H1 (cell line): ENCODE measurements at regions not wholly inside any gene's neighbourhood (a gene's known extent, or its start where the extent isn't known, plus 50 kb on each side); places are given as distances from the start of the nearest gene placed in this dataset.

ENCODE experiments used
- CTCF ChIA-PET: fragments of 300-600 bp; sonication (Branson Sonifier 250); formaldehyde crosslinking; loops from one replicate; lab custom pipeline; 2021; ENCODE audit not compliant: partially characterized antibody; lab: Charles Lee
- POLR2A ChIA-PET: fragments of 300-600 bp; sonication (Branson Sonifier 250); formaldehyde crosslinking; loops from one replicate; lab custom pipeline; 2021; ENCODE audit warnings: inconsistent platforms; ENCODE audit not compliant: partially characterized antibody; lab: Charles Lee
- DNase-seq, 2 experiments: peaks; one replicate each; pipeline versions ENCODE4 v3.0.0 to v3.0.0-alpha.2; 2010 to 2022; ENCODE audit warnings: low spot score in 2 of 2, low read depth in 1 of 2, mixed read lengths in 1 of 2
- FAIRE-seq: peaks from 2 replicates; lab custom pipeline; 2011; peaks lifted over from hg19 to GRCh38; lab: Jason Lieb, UNC
- H2AFZ ChIP-seq: 2 replicates; pipeline ENCODE4 v1.8.1; 2012; ENCODE audit warnings: low read length, inconsistent platforms
- H2AK5ac ChIP-seq: 2 replicates; pipeline ENCODE4 v1.6.1; 2013; ENCODE audit warnings: low read depth, low read length
- H2BK120ac ChIP-seq: replicated peaks from 2 replicates; pipeline ENCODE3; 2013; ENCODE audit warnings: low read depth, low read length, inconsistent platforms
- H2BK12ac ChIP-seq: 2 replicates; pipeline ENCODE4 v1.6.1; 2013; ENCODE audit warnings: low read depth, low read length
- H2BK15ac ChIP-seq: 2 replicates; pipeline ENCODE4 v1.6.1; 2013; ENCODE audit warnings: low read length
- H2BK20ac ChIP-seq: 2 replicates; pipeline ENCODE4 v1.6.1; 2013; ENCODE audit warnings: low read length
- H2BK5ac ChIP-seq: 2 replicates; pipeline ENCODE4 v1.6.1; 2013; ENCODE audit warnings: low read depth, low read length
- H3K14ac ChIP-seq: 2 replicates; pipeline ENCODE4 v1.6.1; 2013; ENCODE audit warnings: inconsistent platforms; ENCODE audit not compliant: insufficient read length
- H3K18ac ChIP-seq: 2 replicates; pipeline ENCODE4 v1.6.1; 2013; ENCODE audit warnings: low read length; ENCODE audit errors: extremely low read depth
- H3K23ac ChIP-seq: 2 replicates; pipeline ENCODE4 v1.6.1; 2013; ENCODE audit warnings: inconsistent platforms; ENCODE audit not compliant: insufficient read length
- H3K23me2 ChIP-seq: 2 replicates; pipeline ENCODE4 v1.6.1; 2013; ENCODE audit warnings: low read depth, low read length
- H3K27ac ChIP-seq: 2 replicates; pipeline ENCODE4 v1.6.1; 2011; ENCODE audit warnings: low read depth, low read length, inconsistent platforms
- H3K27me3 ChIP-seq, 4 experiments: replicated peaks in 1 of 4; 1 replicate in 1 of 4; 2 replicates in 3 of 4; pipeline versions ENCODE4 v1.6.1 to v1.8.1; 2011 to 2013; ENCODE audit warnings: low read length in 3 of 4, mild to moderate bottlenecking in 3 of 4, inconsistent platforms in 2 of 4, mixed read lengths in 2 of 4, moderate library complexity in 1 of 4; ENCODE audit not compliant: control insufficient read depth in 3 of 4, insufficient read depth in 3 of 4; ENCODE audit errors: extremely low read depth in 1 of 4
- H3K36me3 ChIP-seq, 4 experiments: 2 replicates each; pipeline versions ENCODE4 v1.6.1 to v1.8.1; 2011 to 2013; ENCODE audit warnings: mild to moderate bottlenecking in 4 of 4, low read length in 3 of 4, moderate library complexity in 2 of 4, control low read depth in 1 of 4, inconsistent platforms in 1 of 4; ENCODE audit not compliant: insufficient read depth in 4 of 4, control insufficient read depth in 2 of 4
- H3K4ac ChIP-seq: replicated peaks from 2 replicates; pipeline ENCODE3; 2013; ENCODE audit warnings: low read length, low read depth, mixed read lengths, inconsistent platforms; ENCODE audit not compliant: insufficient read length
- H3K4me1 ChIP-seq, 4 experiments: replicated peaks in 1 of 4; 1 replicate in 1 of 4; 2 replicates in 3 of 4; pipeline versions ENCODE4 v1.6.1 to v1.8.1; 2011 to 2013; ENCODE audit warnings: low read length in 3 of 4, inconsistent platforms in 2 of 4, mixed read lengths in 1 of 4; ENCODE audit not compliant: insufficient read depth in 4 of 4, control insufficient read depth in 3 of 4
- H3K4me2 ChIP-seq, 2 experiments: 2 replicates each; pipeline versions ENCODE4 v1.6.1 to v1.8.1; 2011 to 2013; ENCODE audit warnings: low read depth in 2 of 2, low read length in 2 of 2, control low read depth in 1 of 2, inconsistent platforms in 1 of 2, mild to moderate bottlenecking in 1 of 2; ENCODE audit not compliant: insufficient read depth in 1 of 2
- H3K4me3 ChIP-seq, 4 experiments: fragments of 200-600, 300-600 bp in 1 of 4; sonication (generic), shearing (Covaris generic), sonication (Bioruptor Twin) in 1 of 4; 2 replicates each; pipeline versions ENCODE4 v1.5.1 to v1.8.1; 2011 to 2016; ENCODE audit warnings: low read length in 4 of 4, low read depth in 3 of 4, control low read depth in 2 of 4, inconsistent platforms in 2 of 4, mild to moderate bottlenecking in 2 of 4, mixed read lengths in 1 of 4, moderate library complexity in 1 of 4; ENCODE audit not compliant: insufficient read depth in 2 of 4; ENCODE audit errors: extremely low read depth in 1 of 4
- H3K56ac ChIP-seq: replicated peaks from 2 replicates; pipeline ENCODE3; 2013; ENCODE audit warnings: low read depth, mild to moderate bottlenecking, mixed read lengths, low read length, inconsistent platforms; ENCODE audit not compliant: insufficient read length
- H3K79me1 ChIP-seq: 2 replicates; pipeline ENCODE4 v1.6.1; 2013; ENCODE audit warnings: low read depth, low read length, control low read depth
- H3K79me2 ChIP-seq, 2 experiments: 2 replicates each; pipeline versions ENCODE4 v1.6.1 to v1.8.1; 2012 to 2013; ENCODE audit warnings: low read length in 2 of 2, mild to moderate bottlenecking in 2 of 2, inconsistent platforms in 1 of 2; ENCODE audit not compliant: insufficient read depth in 2 of 2, control insufficient read depth in 1 of 2
- H3K9ac ChIP-seq, 4 experiments: replicated peaks in 1 of 4; 1 replicate in 1 of 4; 2 replicates in 3 of 4; pipeline versions ENCODE4 v1.6.1 to v1.8.1; 2011 to 2013; ENCODE audit warnings: low read depth in 3 of 4, low read length in 3 of 4, control low read depth in 2 of 4, mild to moderate bottlenecking in 2 of 4, moderate library complexity in 2 of 4, inconsistent platforms in 1 of 4; ENCODE audit errors: extremely low read depth in 1 of 4
- H3K9me3 ChIP-seq, 2 experiments: 2 replicates each; pipeline versions ENCODE4 v1.6.1 to v1.8.1; 2012 to 2013; ENCODE audit warnings: mild to moderate bottlenecking in 2 of 2, moderate library complexity in 2 of 2, control low read depth in 1 of 2, inconsistent platforms in 1 of 2, low read depth in 1 of 2, low read length in 1 of 2, mixed read lengths in 1 of 2; ENCODE audit not compliant: insufficient read depth in 2 of 2
- H4K20me1 ChIP-seq, 2 experiments: replicated peaks in 1 of 2; 2 replicates each; pipeline versions ENCODE3 to v1.8.1; 2011 to 2013; ENCODE audit warnings: inconsistent platforms in 2 of 2, low read length in 2 of 2, mild to moderate bottlenecking in 1 of 2; ENCODE audit not compliant: insufficient read depth in 2 of 2, control insufficient read depth in 1 of 2
- H4K5ac ChIP-seq: 2 replicates; pipeline ENCODE4 v1.6.1; 2013; ENCODE audit warnings: low read length, low read depth, mixed read lengths, inconsistent platforms; ENCODE audit not compliant: insufficient read length
- H4K8ac ChIP-seq: 2 replicates; pipeline ENCODE4 v1.8.0; 2013; ENCODE audit warnings: mild to moderate bottlenecking, moderate library complexity, low read length, inconsistent platforms; ENCODE audit not compliant: insufficient read depth; ENCODE audit errors: extremely low read depth
- H4K91ac ChIP-seq: replicated peaks from 2 replicates; pipeline ENCODE3; 2013; ENCODE audit warnings: low read length, mixed read lengths, inconsistent platforms; ENCODE audit not compliant: insufficient read length
- ASH2L ChIP-seq: fragments of 200-600, 300-600 bp; sonication (generic); IDR thresholded peaks from one replicate; pipeline ENCODE4 v1.7.1; 2017; ENCODE audit warnings: low read length
- CBX5 ChIP-seq: fragments of 300-800, 300-1000 bp; sonication (generic); IDR thresholded peaks from 2 replicates; pipeline ENCODE4 v1.7.1; 2016; ENCODE audit warnings: antibody characterized with exemption, low read length, low read depth
- CREB1 ChIP-seq: IDR thresholded peaks from 2 replicates; pipeline ENCODE4 v1.6.1; 2012; ENCODE audit warnings: inconsistent platforms
- EGR1 ChIP-seq: IDR thresholded peaks from 2 replicates; pipeline ENCODE4 v1.6.1; 2011; ENCODE audit warnings: low read depth, low read length, borderline replicate concordance
- EZH2 ChIP-seq: fragments of 200-600 bp; sonication (generic); IDR thresholded peaks from 2 replicates; pipeline ENCODE4 v1.7.1; 2012; ENCODE audit warnings: low read depth, mild to moderate bottlenecking, moderate library complexity, low read length, inconsistent platforms; ENCODE audit not compliant: severe bottlenecking
- RNF2 ChIP-seq: fragments of 200-900, 300-1000 bp; sonication (generic); IDR thresholded peaks from 2 replicates; pipeline ENCODE4 v1.7.1; 2016; ENCODE audit warnings: borderline replicate concordance, low read depth, mild to moderate bottlenecking, antibody characterized with exemption, low read length; ENCODE audit not compliant: poor library complexity, severe bottlenecking; ENCODE audit errors: missing control alignments
- SRF ChIP-seq: IDR thresholded peaks from 2 replicates; pipeline ENCODE4 v1.6.1; 2011; ENCODE audit warnings: mild to moderate bottlenecking, low read depth, low read length, moderate library complexity
- WGBS, 2 experiments: shearing (Covaris generic) in 1 of 2; methylation state at CpG; one replicate each; pipeline versions ENCODE4 v1.1.6 to v1.1.7; 2013 to 2015; ENCODE audit warnings: low lambda C conversion rate in 2 of 2, mixed read lengths in 2 of 2, inconsistent platforms in 1 of 2, low coverage in 1 of 2, missing lambda C conversion rate in 1 of 2; ENCODE audit not compliant: insufficient replicate concordance in 2 of 2, insufficient coverage in 1 of 2, insufficient read length in 1 of 2; ENCODE audit errors: extremely low coverage in 1 of 2, missing lambda C conversion rate in 1 of 2; 5-methylcytosine and 5-hydroxymethylcytosine counted together

DNA sequence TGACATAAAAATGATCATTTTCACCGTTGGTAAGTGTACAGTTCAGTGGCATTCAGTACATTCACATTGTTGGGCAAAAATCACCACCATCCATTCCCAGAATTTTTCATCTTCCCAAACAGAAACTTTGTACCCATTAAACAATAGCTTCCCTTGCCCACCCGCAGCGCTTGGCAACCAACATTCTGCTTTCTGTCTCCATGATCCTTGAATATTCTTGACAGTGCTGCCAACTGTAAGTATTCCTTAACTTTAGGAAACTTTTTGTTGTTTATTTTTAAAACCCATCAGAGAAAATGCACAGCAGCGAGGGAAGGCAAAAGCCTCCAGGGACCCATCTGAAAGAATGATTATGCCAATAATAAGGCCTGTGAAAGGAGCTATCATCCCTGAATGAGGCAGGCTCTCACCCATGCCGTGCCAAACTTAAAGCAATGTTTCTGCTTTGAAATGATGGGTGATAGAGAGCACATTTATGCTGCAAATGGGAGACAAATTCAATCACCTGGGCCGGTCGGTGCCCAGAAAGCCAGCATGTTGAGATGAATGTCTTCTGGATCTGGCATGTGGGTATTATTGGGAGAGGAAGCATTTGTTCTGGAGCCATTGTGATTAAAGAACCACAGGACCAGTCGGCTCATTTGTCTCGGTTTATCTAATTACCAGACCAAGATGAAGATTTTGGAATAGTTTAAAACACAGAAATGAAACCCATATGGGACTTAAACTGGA is 202.1 kb upstream of the NPVF start:
- H3K4me3 ChIP-seq, result no peak overlapping the region
- no peaks in the 10 kb centered on the region for H3K79me1 ChIP-seq
- no peak overlapping the region for H4K5ac ChIP-seq
- 92% methylated on average over 9 of the region's 9 CpGs; no CpG with 5 or more reads in 1 of the 2 experiments for WGBS, 2 experiments
- ChIA-PET CTCF (interaction anchor here (1.0 kb wide), 1 partner anchor 40 kb away, joined by 4 read pairs; no protein-coding TSS in a partner anchor), POLR2A (no interaction called here)
- H3K4me1 ChIP-seq, result no peaks in the 10 kb centered on the region; a peak in 1 of 7 replicates
- no peak overlapping the region for H3K56ac ChIP-seq
- H3K4me2 ChIP-seq, result no peak overlapping the region
- H2AK5ac ChIP-seq, result no peak overlapping the region
- H2BK12ac ChIP-seq, result no peak overlapping the region
- H3K23me2 ChIP-seq, result no peaks in the 10 kb centered on the region
- H2BK120ac ChIP-seq, result no peak overlapping the region
- H2AFZ ChIP-seq, result no peak overlapping the region
- no peaks in the 10 kb centered on the region for H3K36me3 ChIP-seq
- H3K9ac ChIP-seq, result no peak overlapping the region
- H4K20me1 ChIP-seq, result no peaks in the 10 kb centered on the region
- DNase-seq (no peak), FAIRE-seq (no peak)
- no peaks in the 10 kb centered on the region for H3K27me3 ChIP-seq
- no peak overlapping the region for H4K8ac ChIP-seq
- H2BK20ac ChIP-seq, result no peak overlapping the region
- no peak for TF ChIP-seq EZH2
- no peak for TF ChIP-seq CBX5
- TF ChIP-seq ASH2L, result no peak
- TF ChIP-seq CREB1, result no peak
- no peak for TF ChIP-seq SRF
- no peak for TF ChIP-seq EGR1
- TF ChIP-seq RNF2, result no peak
- H4K91ac ChIP-seq, result no peak overlapping the region
- H2BK15ac ChIP-seq, result no peak overlapping the region
- H3K18ac ChIP-seq, result no peak overlapping the region
- H2BK5ac ChIP-seq, result no peak overlapping the region
- H3K79me2 ChIP-seq, result no peaks in the 10 kb centered on the region
- no peak overlapping the region for H3K4ac ChIP-seq
- H3K27ac ChIP-seq, result no peak overlapping the region
- H3K23ac ChIP-seq, result no peak overlapping the region
- H3K14ac ChIP-seq, result no peak overlapping the region
- no peaks in the 10 kb centered on the region for H3K9me3 ChIP-seq
